HL-60 (cell line): ENCODE measurements at regions not wholly inside any gene's neighbourhood (a gene's known extent, or its start where the extent isn't known, plus 50 kb on each side); places are given as distances from the start of the nearest gene placed in this dataset.

ENCODE experiments used
- CTCF ChIP-seq: IDR thresholded peaks from one replicate; pipeline ENCODE4 v1.5.1; 2011; ENCODE audit warnings: low read length, control low read depth, inconsistent platforms; ENCODE audit not compliant: insufficient read depth
- GABPA ChIP-seq: IDR thresholded peaks from 2 replicates; pipeline ENCODE4 v1.6.1; 2012; ENCODE audit warnings: low read depth
- POLR2AphosphoS5 ChIP-seq: IDR thresholded peaks from 2 replicates; pipeline ENCODE4 v1.6.1; 2012; ENCODE audit warnings: low read depth

GRCh38 chr4:62940229-62940628 lies 1469.0 kb downstream of the TECRL start:
- TF ChIP-seq POLR2AphosphoS5 (no peak), CTCF (no peak), GABPA (no peak)
